Suprapubic skin (tissue), 4 donors: ENCODE measurements at regions not wholly inside any gene's neighbourhood (a gene's known extent, or its start where the extent isn't known, plus 50 kb on each side); places are given as distances from the start of the nearest gene placed in this dataset.
"Not testable (repeated sequence)": the region's sequence is repeated elsewhere in the genome, so short reads cannot be mapped to it uniquely, and the experiment has no call there.

Source experiments
- DNase-seq, 2 donors: peaks; one replicate each; pipeline ENCODE4 v3.0.0-alpha.2; 2019; ENCODE audit warnings: low spot score in 2 of 2
- H3K27ac ChIP-seq: fragments of 200-600 bp; sonication (generic); one replicate; pipeline ENCODE4 v1.5.1; 2019
- H3K27me3 ChIP-seq: fragments of 200-600 bp; sonication (generic); one replicate; pipeline ENCODE4 v1.5.1; 2019
- H3K36me3 ChIP-seq: fragments of 200-600 bp; sonication (generic); one replicate; pipeline ENCODE4 v1.5.1; 2019
- H3K4me1 ChIP-seq: fragments of 200-600 bp; sonication (generic); one replicate; pipeline ENCODE4 v1.5.1; 2019
- H3K4me3 ChIP-seq: fragments of 200-600 bp; sonication (generic); one replicate; pipeline ENCODE4 v1.5.1; 2019; ENCODE audit warnings: mild to moderate bottlenecking
- H3K9me3 ChIP-seq: fragments of 200-600 bp; sonication (generic); one replicate; pipeline ENCODE4 v1.5.1; 2019
- CTCF ChIP-seq, 2 donors: fragments of 200-600 bp in 1 of 2; fragments of 450-650 bp in 1 of 2; sonication (generic) in 1 of 2; IDR thresholded peaks; one replicate each; pipeline ENCODE4 v1.5.1; 2016 to 2019; ENCODE audit warnings: antibody characterized with exemption in 2 of 2, mild to moderate bottlenecking in 1 of 2, moderate library complexity in 1 of 2
- EP300 ChIP-seq: sonication (generic); formaldehyde crosslinking; IDR thresholded peaks from one replicate; pipeline ENCODE4 v1.6.1; 2017; ENCODE audit warnings: antibody characterized with exemption
- POLR2A ChIP-seq, 2 donors: fragments of 450-650 bp; IDR thresholded peaks; one replicate each; pipeline ENCODE4 v1.6.1; 2017; ENCODE audit warnings: antibody characterized with exemption in 2 of 2, mild to moderate bottlenecking in 2 of 2, moderate library complexity in 2 of 2
- POLR2AphosphoS5 ChIP-seq, 3 donors: sonication (generic); formaldehyde crosslinking; IDR thresholded peaks; one replicate each; pipeline ENCODE4 v1.6.1; 2017; ENCODE audit warnings: antibody characterized with exemption in 3 of 3
- WGBS: methylation state at CpG from one replicate; pipeline ENCODE4 v1.1.5; 2018; 5-methylcytosine and 5-hydroxymethylcytosine counted together

GRCh38 chr2:176872406-176872805, 340.2 kb upstream of the HNRNPA3 start:
- no peaks in the 10 kb centered on the region for H3K27me3 ChIP-seq
- WGBS: 78% methylated on average over 3 of the region's 3 CpGs
- no peak for DNase-seq
- no peak overlapping the region for H3K27ac ChIP-seq
- H3K36me3 ChIP-seq: no peaks in the 10 kb centered on the region
- TF ChIP-seq POLR2AphosphoS5 (IDR thresholded peaks at IDR 0.05) (no peak), POLR2A (IDR thresholded peaks at IDR 0.05) (no peak), CTCF (IDR thresholded peaks at IDR 0.05) (no peak), EP300 (no peak)
- no peaks in the 10 kb centered on the region for H3K4me1 ChIP-seq
- no peaks in the 10 kb centered on the region for H3K9me3 ChIP-seq
- H3K4me3 ChIP-seq: no peak overlapping the region

- no peaks in the 10 kb centered on the region for H3K27me3 ChIP-seq
- no peak overlapping the region for H3K27ac ChIP-seq
- DNase-seq: no peak
- H3K4me1 ChIP-seq: no peaks in the 10 kb centered on the region
- H3K9me3 ChIP-seq: no peaks in the 10 kb centered on the region
- 73% methylated on average over 4 of the region's 4 CpGs for WGBS
- H3K36me3 ChIP-seq: no peaks in the 10 kb centered on the region
- no peak for TF ChIP-seq CTCF (IDR thresholded peaks at IDR 0.05)
- no peak for TF ChIP-seq POLR2A (IDR thresholded peaks at IDR 0.05)
- no peak for TF ChIP-seq EP300
- no peak for TF ChIP-seq POLR2AphosphoS5 (IDR thresholded peaks at IDR 0.05)
- no peak overlapping the region for H3K4me3 ChIP-seq
Observed at GRCh38 chr2:176873403-176873802, 339.2 kb upstream of the HNRNPA3 start.

- no peak for DNase-seq
- Histone ChIP-seq H3K36me3 (no peaks in the 10 kb centered on the region), H3K27me3 (no peaks in the 10 kb centered on the region), H3K4me3 (no peak overlapping the region), H3K4me1 (no peaks in the 10 kb centered on the region), H3K27ac (no peak overlapping the region), H3K9me3 (no peaks in the 10 kb centered on the region)
- TF ChIP-seq POLR2AphosphoS5 (IDR thresholded peaks at IDR 0.05): no peak
- no peak for TF ChIP-seq EP300
- no peak for TF ChIP-seq CTCF (IDR thresholded peaks at IDR 0.05)
- no peak for TF ChIP-seq POLR2A (IDR thresholded peaks at IDR 0.05)
- 86% methylated on average over 4 of the region's 4 CpGs for WGBS
Observed at GRCh38 chr2:176876493-176877103, 336.0 kb upstream of the HNRNPA3 start.

- H3K4me1 ChIP-seq: no peaks in the 10 kb centered on the region
- H3K9me3 ChIP-seq: no peaks in the 10 kb centered on the region
- H3K27ac ChIP-seq: no peak overlapping the region
- DNase-seq: no peak
- 77% methylated on average over 5 of the region's 5 CpGs for WGBS
- no peaks in the 10 kb centered on the region for H3K36me3 ChIP-seq
- H3K27me3 ChIP-seq: no peaks in the 10 kb centered on the region
- TF ChIP-seq POLR2AphosphoS5 (IDR thresholded peaks at IDR 0.05) (no peak), POLR2A (IDR thresholded peaks at IDR 0.05) (no peak), EP300 (no peak)
- H3K4me3 ChIP-seq: no peak overlapping the region
Observed at GRCh38 chr2:176879426-176879995, 333.1 kb upstream of the HNRNPA3 start.

- H3K36me3 ChIP-seq, H3K4me3 ChIP-seq, H3K4me1 ChIP-seq, H3K27ac ChIP-seq, H3K9me3 ChIP-seq, H3K27me3 ChIP-seq, DNase-seq: not testable (repeated sequence)
- 88% methylated on average over 1 of the region's 1 CpG for WGBS
Observed at GRCh38 chr2:176882045-176882444, 330.5 kb upstream of the HNRNPA3 start.

- Histone ChIP-seq H3K27me3 (no peaks in the 10 kb centered on the region), H3K27ac (no peak overlapping the region), H3K9me3 (no peaks in the 10 kb centered on the region), H3K4me3 (no peak overlapping the region), H3K36me3 (no peaks in the 10 kb centered on the region), H3K4me1 (no peaks in the 10 kb centered on the region)
- TF ChIP-seq EP300: no peak
- TF ChIP-seq POLR2A (IDR thresholded peaks at IDR 0.05): no peak
- no peak for TF ChIP-seq CTCF (IDR thresholded peaks at IDR 0.05)
- TF ChIP-seq POLR2AphosphoS5 (IDR thresholded peaks at IDR 0.05): no peak
- 54% methylated on average over 3 of the region's 3 CpGs for WGBS
- DNase-seq: no peak
Observed at GRCh38 chr2:176885001-176885643, 327.5 kb upstream of the HNRNPA3 start.
